SK-N-SH (cell line): ENCODE measurements at regions not wholly inside any gene's neighbourhood (a gene's known extent, or its start where the extent isn't known, plus 50 kb on each side); places are given as distances from the start of the nearest gene placed in this dataset.

Experiments used
- CTCF ChIA-PET: fragments of 300-600, 350-600 bp; formaldehyde crosslinking; extraction: SDS; loops from one replicate; lab custom pipeline; 2021; lab: Yijun Ruan, JAX
- POLR2A ChIA-PET: fragments of 350-600 bp; sonication (Branson Sonifier 250); formaldehyde crosslinking; extraction: SDS; loops from one replicate; lab custom pipeline; 2020; ENCODE audit warnings: antibody characterized with exemption, inconsistent platforms; lab: Yijun Ruan, JAX
- DNase-seq: peaks from one replicate; pipeline ENCODE4 v3.0.0; 2012
- H2AFZ ChIP-seq: fragments of 200-600 bp; sonication (generic); 2 replicates; pipeline ENCODE4 v1.8.1; 2016; ENCODE audit warnings: antibody characterized with exemption, mild to moderate bottlenecking, low read depth
- H3F3A ChIP-seq: fragments of 200-600 bp; sonication (generic); replicated peaks from 2 replicates; pipeline ENCODE3; 2016; ENCODE audit warnings: antibody characterized with exemption, mild to moderate bottlenecking; ENCODE audit not compliant: insufficient read depth
- H3K27ac ChIP-seq, 2 experiments: fragments of 200-500 bp in 1 of 2; fragments of 200-600 bp in 1 of 2; sonication (Bioruptor generic) in 1 of 2; sonication (generic), shearing (Covaris generic) in 1 of 2; 2 replicates each; pipeline versions ENCODE4 v1.5.1 to v1.6.1; 2014 to 2016; ENCODE audit warnings: low read depth in 2 of 2, inconsistent platforms in 1 of 2, low read length in 1 of 2, mild to moderate bottlenecking in 1 of 2, mixed read lengths in 1 of 2
- H3K27me3 ChIP-seq: fragments of 200-600 bp; sonication (generic), shearing (Covaris generic); 2 replicates; pipeline ENCODE4 v1.6.1; 2016; ENCODE audit warnings: mixed run types; ENCODE audit not compliant: insufficient read depth
- H3K36me3 ChIP-seq, 2 experiments: fragments of 200-500 bp in 1 of 2; fragments of 200-600 bp in 1 of 2; sonication (Bioruptor generic) in 1 of 2; sonication (generic) in 1 of 2; replicated peaks in 1 of 2; 2 replicates each; pipeline versions ENCODE3 to v1.5.1; 2014 to 2016; ENCODE audit warnings: low read length in 1 of 2, mild to moderate bottlenecking in 1 of 2; ENCODE audit not compliant: insufficient read depth in 2 of 2, control insufficient read depth in 1 of 2
- H3K4me1 ChIP-seq, 2 experiments: fragments of 200-500 bp in 1 of 2; fragments of 200-600 bp in 1 of 2; sonication (Bioruptor generic) in 1 of 2; sonication (generic), shearing (Covaris generic) in 1 of 2; 2 replicates each; pipeline versions ENCODE4 v1.5.1 to v1.6.1; 2014 to 2016; ENCODE audit warnings: low read depth in 1 of 2, low read length in 1 of 2, mixed run types in 1 of 2; ENCODE audit not compliant: insufficient read depth in 2 of 2, control insufficient read depth in 1 of 2
- H3K4me2 ChIP-seq: fragments of 200-600 bp; sonication (generic), shearing (Covaris generic); 2 replicates; pipeline ENCODE4 v1.6.1; 2017; ENCODE audit warnings: mixed run types
- H3K4me3 ChIP-seq, 2 experiments: fragments of 200-500 bp in 1 of 2; fragments of 200-600 bp in 1 of 2; sonication (Bioruptor generic) in 1 of 2; sonication (generic), shearing (Covaris generic) in 1 of 2; 2 replicates each; pipeline versions ENCODE4 v1.5.1 to v1.8.1; 2014 to 2016; ENCODE audit warnings: low read depth in 2 of 2, inconsistent platforms in 1 of 2, low read length in 1 of 2, mild to moderate bottlenecking in 1 of 2, mixed read lengths in 1 of 2, moderate library complexity in 1 of 2
- H3K79me2 ChIP-seq: fragments of 200-600 bp; sonication (generic); 2 replicates; pipeline ENCODE4 v1.8.1; 2017; ENCODE audit warnings: mild to moderate bottlenecking; ENCODE audit not compliant: insufficient read depth
- H3K9ac ChIP-seq: fragments of 200-600 bp; sonication (generic); 2 replicates; pipeline ENCODE4 v1.6.1; 2017; ENCODE audit warnings: mixed run types
- H3K9me2 ChIP-seq: fragments of 200-600 bp; sonication (generic); 2 replicates; pipeline ENCODE4 v1.6.1; 2017; ENCODE audit warnings: mixed run types
- H3K9me3 ChIP-seq: fragments of 200-600 bp; sonication (generic); 2 replicates; pipeline ENCODE4 v1.6.1; 2017; ENCODE audit warnings: mixed run types, mild to moderate bottlenecking, moderate library complexity
- H4K20me1 ChIP-seq: fragments of 200-600 bp; sonication (generic); 2 replicates; pipeline ENCODE4 v1.6.1; 2017; ENCODE audit warnings: mild to moderate bottlenecking, mixed run types; ENCODE audit not compliant: insufficient read depth
- CHD2 ChIP-seq: fragments of 150-350 bp; IDR thresholded peaks from 2 replicates; pipeline ENCODE4 v1.6.1; 2018; ENCODE audit warnings: low read length; ENCODE audit not compliant: partially characterized antibody
- EP300 ChIP-seq, 2 experiments: IDR thresholded peaks; 2 replicates each; pipeline versions ENCODE4 v1.4.0 to v1.6.1; 2012; ENCODE audit warnings: borderline replicate concordance in 1 of 2, low read depth in 1 of 2, low read length in 1 of 2
- EZH2phosphoT487 ChIP-seq: fragments of 200-600 bp; sonication (generic); IDR thresholded peaks from 2 replicates; pipeline ENCODE4 v1.6.1; 2017; ENCODE audit warnings: low read depth, mixed run types, mild to moderate bottlenecking, antibody characterized with exemption, moderate library complexity, borderline replicate concordance
- FOXJ3 ChIP-seq: sonication (generic); formaldehyde crosslinking; IDR thresholded peaks from 2 replicates; pipeline ENCODE4 v1.5.1; 2020; ENCODE audit warnings: mild to moderate bottlenecking, missing genetic modification reagents
- FOXM1 ChIP-seq: IDR thresholded peaks from 2 replicates; pipeline ENCODE4 v1.4.0; 2012; ENCODE audit warnings: low read depth, mild to moderate bottlenecking
- GATA2 ChIP-seq: sonication (generic); formaldehyde crosslinking; IDR thresholded peaks from 2 replicates; pipeline ENCODE4 v1.5.0; 2020; ENCODE audit warnings: mild to moderate bottlenecking, missing genetic modification reagents
- JUND ChIP-seq: IDR thresholded peaks from 2 replicates; pipeline ENCODE4 v1.4.0; 2012
- RFX5 ChIP-seq: IDR thresholded peaks from 2 replicates; pipeline ENCODE4 v1.6.1; 2012; ENCODE audit warnings: mild to moderate bottlenecking, improper control_type of control experiment, low read length
- SIN3A ChIP-seq: IDR thresholded peaks from 2 replicates; pipeline ENCODE4 v1.6.1; 2012; ENCODE audit warnings: low read depth, mild to moderate bottlenecking, low read length, moderate library complexity, borderline replicate concordance
- TAF1 ChIP-seq: IDR thresholded peaks from 2 replicates; pipeline ENCODE4 v1.6.1; 2012; ENCODE audit warnings: low read depth, mild to moderate bottlenecking, low read length, moderate library complexity, borderline replicate concordance
- YY1 ChIP-seq: IDR thresholded peaks from 2 replicates; pipeline ENCODE4 v1.4.0; 2012; ENCODE audit warnings: low read depth, mild to moderate bottlenecking
- WGBS: methylation state at CpG from one replicate; pipeline ENCODE4 v1.1.6; 2017; ENCODE audit warnings: low lambda C conversion rate; 5-methylcytosine and 5-hydroxymethylcytosine counted together
- TF ChIP-seq, protein P1 (sequence below): IDR thresholded peaks from 2 replicates; pipeline ENCODE4 v1.6.1; 2012; ENCODE audit warnings: mild to moderate bottlenecking, low read depth, low read length, moderate library complexity
- TF ChIP-seq, protein P2 (sequence below): IDR thresholded peaks from 2 replicates; pipeline ENCODE4 v1.4.0; 2012; ENCODE audit warnings: low read depth, borderline replicate concordance
- TF ChIP-seq, protein P3 (sequence below): fragments of 150-350 bp; IDR thresholded peaks from 2 replicates; pipeline ENCODE4 v1.6.1; 2016; ENCODE audit warnings: mild to moderate bottlenecking, low read depth, low read length

DNA sequence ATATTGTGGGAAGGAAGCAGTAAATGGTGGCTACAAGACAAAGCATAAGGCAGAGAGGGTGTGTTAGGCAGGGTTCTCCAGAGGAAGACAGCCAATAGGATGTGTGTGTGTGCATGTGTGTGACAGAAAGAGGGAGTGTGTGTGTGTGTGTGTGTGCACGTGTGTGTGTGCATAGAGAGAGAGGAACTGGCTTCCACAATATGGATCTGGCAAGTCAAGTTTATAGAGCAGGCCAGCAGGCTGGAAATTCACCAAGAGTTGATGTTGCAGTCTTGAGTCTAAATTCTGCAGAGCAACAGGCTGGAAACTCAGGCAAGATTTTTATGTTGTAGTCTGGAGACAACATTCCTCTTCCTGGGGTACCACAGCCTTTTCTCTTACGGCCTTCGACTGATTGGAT, 374.0 kb downstream of the TNS3 start:
- H2AFZ ChIP-seq = no peak overlapping the region
- H3F3A ChIP-seq = no peaks in the 10 kb centered on the region
- no peaks in the 10 kb centered on the region for H3K9me2 ChIP-seq
- no peak overlapping the region for H3K4me2 ChIP-seq
- ChIA-PET POLR2A (no interaction called here), CTCF (interaction anchor here (1.5 to 1.9 kb wide), 2 partner anchors 11 to 12 kb away, joined by 3 to 5 read pairs; no protein-coding TSS in a partner anchor)
- H3K4me1 ChIP-seq = no peaks in the 10 kb centered on the region
- H4K20me1 ChIP-seq = no peaks in the 10 kb centered on the region
- no peak overlapping the region for H3K4me3 ChIP-seq
- H3K9ac ChIP-seq = no peak overlapping the region
- H3K27ac ChIP-seq = no peak overlapping the region
- no peaks in the 10 kb centered on the region for H3K79me2 ChIP-seq
- H3K36me3 ChIP-seq = no peaks in the 10 kb centered on the region
- peaks cover 5% of the 10 kb centered on the region; the same call in 1 of the 2 replicates for H3K27me3 ChIP-seq
- no peaks in the 10 kb centered on the region; the same call in 1 of the 2 replicates for H3K9me3 ChIP-seq
- no peak for TF ChIP-seq FOXM1
- no peak for TF ChIP-seq GATA2
- no peak for TF ChIP-seq SIN3A
- no peak for TF ChIP-seq EZH2phosphoT487
- TF ChIP-seq, protein P1, sequence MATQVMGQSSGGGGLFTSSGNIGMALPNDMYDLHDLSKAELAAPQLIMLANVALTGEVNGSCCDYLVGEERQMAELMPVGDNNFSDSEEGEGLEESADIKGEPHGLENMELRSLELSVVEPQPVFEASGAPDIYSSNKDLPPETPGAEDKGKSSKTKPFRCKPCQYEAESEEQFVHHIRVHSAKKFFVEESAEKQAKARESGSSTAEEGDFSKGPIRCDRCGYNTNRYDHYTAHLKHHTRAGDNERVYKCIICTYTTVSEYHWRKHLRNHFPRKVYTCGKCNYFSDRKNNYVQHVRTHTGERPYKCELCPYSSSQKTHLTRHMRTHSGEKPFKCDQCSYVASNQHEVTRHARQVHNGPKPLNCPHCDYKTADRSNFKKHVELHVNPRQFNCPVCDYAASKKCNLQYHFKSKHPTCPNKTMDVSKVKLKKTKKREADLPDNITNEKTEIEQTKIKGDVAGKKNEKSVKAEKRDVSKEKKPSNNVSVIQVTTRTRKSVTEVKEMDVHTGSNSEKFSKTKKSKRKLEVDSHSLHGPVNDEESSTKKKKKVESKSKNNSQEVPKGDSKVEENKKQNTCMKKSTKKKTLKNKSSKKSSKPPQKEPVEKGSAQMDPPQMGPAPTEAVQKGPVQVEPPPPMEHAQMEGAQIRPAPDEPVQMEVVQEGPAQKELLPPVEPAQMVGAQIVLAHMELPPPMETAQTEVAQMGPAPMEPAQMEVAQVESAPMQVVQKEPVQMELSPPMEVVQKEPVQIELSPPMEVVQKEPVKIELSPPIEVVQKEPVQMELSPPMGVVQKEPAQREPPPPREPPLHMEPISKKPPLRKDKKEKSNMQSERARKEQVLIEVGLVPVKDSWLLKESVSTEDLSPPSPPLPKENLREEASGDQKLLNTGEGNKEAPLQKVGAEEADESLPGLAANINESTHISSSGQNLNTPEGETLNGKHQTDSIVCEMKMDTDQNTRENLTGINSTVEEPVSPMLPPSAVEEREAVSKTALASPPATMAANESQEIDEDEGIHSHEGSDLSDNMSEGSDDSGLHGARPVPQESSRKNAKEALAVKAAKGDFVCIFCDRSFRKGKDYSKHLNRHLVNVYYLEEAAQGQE = no peak
- TF ChIP-seq CHD2 = no peak
- no peak for TF ChIP-seq JUND
- TF ChIP-seq, protein P2, sequence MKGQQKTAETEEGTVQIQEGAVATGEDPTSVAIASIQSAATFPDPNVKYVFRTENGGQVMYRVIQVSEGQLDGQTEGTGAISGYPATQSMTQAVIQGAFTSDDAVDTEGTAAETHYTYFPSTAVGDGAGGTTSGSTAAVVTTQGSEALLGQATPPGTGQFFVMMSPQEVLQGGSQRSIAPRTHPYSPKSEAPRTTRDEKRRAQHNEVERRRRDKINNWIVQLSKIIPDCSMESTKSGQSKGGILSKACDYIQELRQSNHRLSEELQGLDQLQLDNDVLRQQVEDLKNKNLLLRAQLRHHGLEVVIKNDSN = no peak
- TF ChIP-seq RFX5 = no peak
- no peak for TF ChIP-seq EP300 (IDR thresholded peaks at IDR 0.05; ENCODE audit: borderline replicate concordance in 1 of 2, low read depth in 1 of 2, low read length in 1 of 2)
- TF ChIP-seq YY1 = no peak
- TF ChIP-seq TAF1 = no peak
- TF ChIP-seq FOXJ3 (CRISPR knock-in tag) = no peak
- TF ChIP-seq, protein P3, sequence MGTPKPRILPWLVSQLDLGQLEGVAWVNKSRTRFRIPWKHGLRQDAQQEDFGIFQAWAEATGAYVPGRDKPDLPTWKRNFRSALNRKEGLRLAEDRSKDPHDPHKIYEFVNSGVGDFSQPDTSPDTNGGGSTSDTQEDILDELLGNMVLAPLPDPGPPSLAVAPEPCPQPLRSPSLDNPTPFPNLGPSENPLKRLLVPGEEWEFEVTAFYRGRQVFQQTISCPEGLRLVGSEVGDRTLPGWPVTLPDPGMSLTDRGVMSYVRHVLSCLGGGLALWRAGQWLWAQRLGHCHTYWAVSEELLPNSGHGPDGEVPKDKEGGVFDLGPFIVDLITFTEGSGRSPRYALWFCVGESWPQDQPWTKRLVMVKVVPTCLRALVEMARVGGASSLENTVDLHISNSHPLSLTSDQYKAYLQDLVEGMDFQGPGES = no peak
- TF ChIP-seq, all 33 proteins: peak for 0
- WGBS = 58% methylated on average over 3 of the region's 3 CpGs
- no peak for DNase-seq
